ENCODE measurements at regions not wholly inside any gene's neighbourhood (a gene's known extent, or its start where the extent isn't known, plus 50 kb on each side); places are given as distances from the start of the nearest gene placed in this dataset.

DNA sequence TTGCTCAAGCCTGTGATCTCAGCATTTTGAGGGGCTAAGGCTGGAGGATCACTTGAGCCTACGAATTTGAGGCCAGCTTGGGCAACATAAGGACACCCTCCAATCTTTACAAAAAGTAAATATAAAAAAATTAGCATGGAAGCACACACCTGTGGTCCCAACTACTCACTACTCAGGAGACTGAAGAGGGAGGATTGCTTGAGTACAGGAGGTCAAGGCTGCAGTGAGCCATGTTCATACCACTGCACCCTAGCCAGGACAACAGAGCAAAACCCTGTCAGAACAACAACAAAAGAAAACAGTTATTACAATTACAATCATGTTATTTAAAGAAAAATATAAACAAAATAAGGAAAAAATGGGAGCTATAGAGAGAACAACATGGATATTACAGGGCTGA lies 82.5 kb upstream of the TNFAIP3 start:
- no peak for DNase-seq
- no peak overlapping the region for H3K27ac ChIP-seq
- 88 to 96% methylated on average over 1 of the region's 1 CpG for WGBS, 2 donors
- TF ChIP-seq POLR2A (IDR thresholded peaks at IDR 0.05) = no peak
- TF ChIP-seq, protein P1, sequence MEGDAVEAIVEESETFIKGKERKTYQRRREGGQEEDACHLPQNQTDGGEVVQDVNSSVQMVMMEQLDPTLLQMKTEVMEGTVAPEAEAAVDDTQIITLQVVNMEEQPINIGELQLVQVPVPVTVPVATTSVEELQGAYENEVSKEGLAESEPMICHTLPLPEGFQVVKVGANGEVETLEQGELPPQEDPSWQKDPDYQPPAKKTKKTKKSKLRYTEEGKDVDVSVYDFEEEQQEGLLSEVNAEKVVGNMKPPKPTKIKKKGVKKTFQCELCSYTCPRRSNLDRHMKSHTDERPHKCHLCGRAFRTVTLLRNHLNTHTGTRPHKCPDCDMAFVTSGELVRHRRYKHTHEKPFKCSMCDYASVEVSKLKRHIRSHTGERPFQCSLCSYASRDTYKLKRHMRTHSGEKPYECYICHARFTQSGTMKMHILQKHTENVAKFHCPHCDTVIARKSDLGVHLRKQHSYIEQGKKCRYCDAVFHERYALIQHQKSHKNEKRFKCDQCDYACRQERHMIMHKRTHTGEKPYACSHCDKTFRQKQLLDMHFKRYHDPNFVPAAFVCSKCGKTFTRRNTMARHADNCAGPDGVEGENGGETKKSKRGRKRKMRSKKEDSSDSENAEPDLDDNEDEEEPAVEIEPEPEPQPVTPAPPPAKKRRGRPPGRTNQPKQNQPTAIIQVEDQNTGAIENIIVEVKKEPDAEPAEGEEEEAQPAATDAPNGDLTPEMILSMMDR (IDR thresholded peaks at IDR 0.05) = no peak
- H3K4me3 ChIP-seq = no peak overlapping the region
- intact Hi-C loops (cut with DNase I; ENCODE audit: low total_unique reads) = no loop called here
- no peaks in the 10 kb centered on the region for H3K27me3 ChIP-seq
- no peaks in the 10 kb centered on the region for H3K9me3 ChIP-seq
- no peaks in the 10 kb centered on the region for H3K4me1 ChIP-seq
- H3K36me3 ChIP-seq (ENCODE audit: low read depth, missing control alignments) = no peaks in the 10 kb centered on the region

DNA sequence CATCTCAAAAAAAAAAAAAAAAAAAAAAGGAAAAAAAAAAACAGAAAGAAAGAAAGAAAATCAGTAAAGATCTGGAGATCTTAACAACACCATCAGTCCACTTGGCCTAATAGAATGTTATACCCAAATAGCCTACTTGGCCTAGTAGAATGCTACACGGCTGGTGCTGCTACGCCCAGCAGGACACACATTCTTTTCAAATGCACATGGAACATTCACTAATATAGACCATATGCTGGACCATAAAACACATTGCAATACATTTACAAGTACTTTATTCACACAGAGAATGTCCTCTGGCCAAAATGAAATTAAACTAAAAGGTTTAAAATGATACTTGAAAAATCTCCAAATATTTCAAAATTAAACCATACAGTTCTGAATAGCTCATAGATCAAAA lies 80.0 kb upstream of the TNFAIP3 start:
- H3K4me1 ChIP-seq = no peaks in the 10 kb centered on the region
- no peak overlapping the region for H3K4me3 ChIP-seq
- WGBS, 2 donors = 84 to 94% methylated on average over 2 of the region's 2 CpGs
- TF ChIP-seq, protein P1 (IDR thresholded peaks at IDR 0.05) = no peak
- no peak for TF ChIP-seq POLR2A (IDR thresholded peaks at IDR 0.05)
- H3K27ac ChIP-seq = no peak overlapping the region
- intact Hi-C loops (cut with DNase I; ENCODE audit: low total_unique reads) = no loop called here
- H3K36me3 ChIP-seq (ENCODE audit: low read depth, missing control alignments) = no peaks in the 10 kb centered on the region
- no peaks in the 10 kb centered on the region for H3K9me3 ChIP-seq
- H3K27me3 ChIP-seq = no peaks in the 10 kb centered on the region
- no peak for DNase-seq

DNA sequence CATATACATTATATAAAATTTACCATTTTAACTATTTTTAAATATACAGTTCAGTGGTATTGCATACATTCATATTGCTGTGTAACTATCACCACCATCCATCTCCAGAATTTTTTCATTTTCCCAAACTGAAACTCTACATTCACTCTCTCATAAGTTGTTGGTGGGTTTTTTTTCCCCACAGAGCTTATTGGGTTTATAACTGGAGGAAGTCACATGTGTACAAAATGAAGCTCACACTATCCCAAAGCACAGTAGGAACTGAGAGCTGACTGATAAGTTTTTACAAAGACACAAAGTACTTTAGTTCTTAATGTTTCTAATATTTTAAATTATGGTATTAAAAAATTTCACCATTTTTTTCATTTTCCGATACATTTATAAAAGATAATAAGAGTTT lies 78.8 kb upstream of the TNFAIP3 start:
- WGBS, 2 donors = 56% methylated on average over 1 of the region's 1 CpG
- no peak overlapping the region for H3K27ac ChIP-seq
- H3K4me1 ChIP-seq = no peaks in the 10 kb centered on the region
- H3K4me3 ChIP-seq = no peak overlapping the region
- H3K27me3 ChIP-seq = no peaks in the 10 kb centered on the region
- intact Hi-C loops (cut with DNase I; ENCODE audit: low total_unique reads) = no loop called here
- TF ChIP-seq, protein P1 (IDR thresholded peaks at IDR 0.05) = no peak
- TF ChIP-seq POLR2A (IDR thresholded peaks at IDR 0.05) = no peak
- no peaks in the 10 kb centered on the region for H3K9me3 ChIP-seq
- H3K36me3 ChIP-seq (ENCODE audit: low read depth, missing control alignments) = no peaks in the 10 kb centered on the region
- no peak for DNase-seq

DNA sequence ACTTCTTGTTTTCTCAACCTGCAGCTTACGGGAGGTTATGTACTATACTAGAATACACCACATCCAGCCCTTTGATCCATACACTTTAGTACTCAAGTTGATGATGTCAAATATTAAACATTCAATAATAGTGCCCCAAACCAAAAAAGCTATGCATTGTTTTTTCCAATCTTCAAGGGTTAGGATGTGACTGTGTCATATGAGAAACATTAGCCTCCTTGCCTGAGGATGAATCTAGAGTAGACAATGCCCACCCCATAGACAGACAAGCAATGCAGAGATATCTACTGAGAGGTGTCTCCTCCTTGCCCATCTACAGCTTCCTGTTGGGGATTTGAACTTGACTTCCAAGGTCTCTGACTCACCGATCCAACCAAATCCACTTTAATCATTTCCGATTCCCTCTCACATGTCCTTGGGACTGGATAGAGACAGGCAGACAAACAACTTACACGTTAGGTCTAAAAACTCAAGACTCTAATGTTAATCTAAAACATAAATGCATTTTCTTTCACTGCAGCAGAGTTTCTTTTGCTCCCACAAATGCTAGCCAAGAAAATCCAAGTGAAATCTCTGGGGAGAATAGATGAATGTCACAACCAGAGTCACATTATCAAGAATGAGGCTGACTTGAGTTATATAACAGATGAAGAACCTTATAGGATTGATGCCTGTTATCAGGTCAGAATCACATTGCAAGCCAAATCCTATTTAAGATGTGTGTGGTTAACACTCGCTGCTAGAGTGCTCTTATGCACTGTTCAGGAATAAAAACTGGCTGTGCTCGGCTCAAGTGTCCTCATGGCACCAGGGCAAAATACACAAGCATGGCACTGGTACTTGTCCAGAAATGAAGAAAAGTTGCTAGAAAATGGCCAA lies 75.5 kb upstream of the TNFAIP3 start:
- intact Hi-C loops (cut with DNase I; ENCODE audit: low total_unique reads) = no loop called here
- TF ChIP-seq POLR2A (IDR thresholded peaks at IDR 0.05) = no peak
- TF ChIP-seq, protein P1 (IDR thresholded peaks at IDR 0.05) = no peak
- H3K27me3 ChIP-seq = no peaks in the 10 kb centered on the region

More for the DNA sequence above, 75.5 kb upstream of the TNFAIP3 start:
- Histone ChIP-seq H3K27ac (no peak overlapping the region), H3K4me3 (no peak overlapping the region), H3K36me3 (ENCODE audit: low read depth, missing control alignments) (no peaks in the 10 kb centered on the region), H3K4me1 (no peaks in the 10 kb centered on the region), H3K9me3 (no peaks in the 10 kb centered on the region)
- WGBS, 2 donors = 60 to 76% methylated on average over 6 of the region's 6 CpGs
- DNase-seq = no peak
